Ovary (tissue), 3 donors: ENCODE measurements at regions not wholly inside any gene's neighbourhood (a gene's known extent, or its start where the extent isn't known, plus 50 kb on each side); places are given as distances from the start of the nearest gene placed in this dataset.

Source experiments
- EP300 ChIP-seq: sonication (generic); formaldehyde crosslinking; IDR thresholded peaks from one replicate; pipeline ENCODE4 v1.6.1; 2017; ENCODE audit warnings: antibody characterized with exemption
- TF ChIP-seq, protein P1 (sequence below), 3 donors: fragments of 450-650 bp in 2 of 3; fragments of 200-600 bp in 1 of 3; IDR thresholded peaks; one replicate each; pipeline versions ENCODE4 v1.5.1 to v1.8.0; 2016 to 2022; ENCODE audit warnings: antibody characterized with exemption in 3 of 3, mild to moderate bottlenecking in 1 of 3
- donor health status: DM: no; HTN: no; CAD: no.

- TF ChIP-seq, protein P1, sequence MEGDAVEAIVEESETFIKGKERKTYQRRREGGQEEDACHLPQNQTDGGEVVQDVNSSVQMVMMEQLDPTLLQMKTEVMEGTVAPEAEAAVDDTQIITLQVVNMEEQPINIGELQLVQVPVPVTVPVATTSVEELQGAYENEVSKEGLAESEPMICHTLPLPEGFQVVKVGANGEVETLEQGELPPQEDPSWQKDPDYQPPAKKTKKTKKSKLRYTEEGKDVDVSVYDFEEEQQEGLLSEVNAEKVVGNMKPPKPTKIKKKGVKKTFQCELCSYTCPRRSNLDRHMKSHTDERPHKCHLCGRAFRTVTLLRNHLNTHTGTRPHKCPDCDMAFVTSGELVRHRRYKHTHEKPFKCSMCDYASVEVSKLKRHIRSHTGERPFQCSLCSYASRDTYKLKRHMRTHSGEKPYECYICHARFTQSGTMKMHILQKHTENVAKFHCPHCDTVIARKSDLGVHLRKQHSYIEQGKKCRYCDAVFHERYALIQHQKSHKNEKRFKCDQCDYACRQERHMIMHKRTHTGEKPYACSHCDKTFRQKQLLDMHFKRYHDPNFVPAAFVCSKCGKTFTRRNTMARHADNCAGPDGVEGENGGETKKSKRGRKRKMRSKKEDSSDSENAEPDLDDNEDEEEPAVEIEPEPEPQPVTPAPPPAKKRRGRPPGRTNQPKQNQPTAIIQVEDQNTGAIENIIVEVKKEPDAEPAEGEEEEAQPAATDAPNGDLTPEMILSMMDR (IDR thresholded peaks at IDR 0.05): no peak
- no peak for TF ChIP-seq EP300
Observed at GRCh38 chr5:26104175-26104574, 934.2 kb downstream of the CDH9 start.
